ENCODE measurements at regions not wholly inside any gene's neighbourhood (a gene's known extent, or its start where the extent isn't known, plus 50 kb on each side); places are given as distances from the start of the nearest gene placed in this dataset.

- no peaks in the 10 kb centered on the region for H3K4me1 ChIP-seq (ENCODE audit: control insufficient read depth, insufficient read depth, low read length)
- DNase-seq (ENCODE audit: low read depth, low spot score), result no peak
- CTCF ChIA-PET, result no interaction called here
- in situ Hi-C loops (cut with HindIII; ENCODE audit: low pct_unique_long_range_greater_than_20kb, low sequenced_read_pairs) (no loop called here), intact Hi-C loops (cut with micrococcal nuclease; ENCODE audit: unreplicated experiment) (no loop called here)
- no TSS peak for BruUV-seq (replicated peaks)
- TF ChIP-seq TCF7L2 (IDR thresholded peaks at IDR 0.05; ENCODE audit: low read depth, low read length), result no peak
- TF ChIP-seq SIN3A (IDR thresholded peaks at IDR 0.05; ENCODE audit: borderline replicate concordance, insufficient read depth, low read depth, low read length), result no peak
- no peak for TF ChIP-seq REST (IDR thresholded peaks at IDR 0.05; ENCODE audit: insufficient read depth in 1 of 2, low read depth in 2 of 2, low read length in 1 of 2)
- TF ChIP-seq POLR2AphosphoS5 (IDR thresholded peaks at IDR 0.05; ENCODE audit: low read depth, low read length), result no peak
- no peak for TF ChIP-seq CTCF (IDR thresholded peaks at IDR 0.05)
- no peak for ATAC-seq
- H3K4me3 ChIP-seq (ENCODE audit: low read depth in 2 of 2, low read length in 2 of 2), result no peak overlapping the region
- no peak overlapping the region for H3K27ac ChIP-seq (ENCODE audit: low read length)
- H3K27me3 ChIP-seq (ENCODE audit: control insufficient read depth, insufficient read depth, low read length), result no peaks in the 10 kb centered on the region
- H3K9me3 ChIP-seq (ENCODE audit: control insufficient read depth, insufficient read depth, low read depth, low read length), result no peaks in the 10 kb centered on the region
- POLR2A ChIA-PET, result no interaction called here
- H3K36me3 ChIP-seq (ENCODE audit: control insufficient read depth, insufficient read depth, low read length), result no peaks in the 10 kb centered on the region
These were observed 538.1 kb upstream of the MAN1A1 start for GRCh38 chr6:119887666-119888065.

- TF ChIP-seq TCF7L2 (IDR thresholded peaks at IDR 0.05; ENCODE audit: low read depth, low read length) (no peak), POLR2AphosphoS5 (IDR thresholded peaks at IDR 0.05; ENCODE audit: low read depth, low read length) (no peak), REST (IDR thresholded peaks at IDR 0.05; ENCODE audit: insufficient read depth in 1 of 2, low read depth in 2 of 2, low read length in 1 of 2) (no peak), SIN3A (IDR thresholded peaks at IDR 0.05; ENCODE audit: borderline replicate concordance, insufficient read depth, low read depth, low read length) (no peak)
- Histone ChIP-seq H3K4me1 (ENCODE audit: control insufficient read depth, insufficient read depth, low read length) (no peaks in the 10 kb centered on the region), H3K27ac (ENCODE audit: low read length) (no peak overlapping the region), H3K9me3 (ENCODE audit: control insufficient read depth, insufficient read depth, low read depth, low read length) (no peaks in the 10 kb centered on the region), H3K36me3 (ENCODE audit: control insufficient read depth, insufficient read depth, low read length) (no peaks in the 10 kb centered on the region), H3K4me3 (ENCODE audit: low read depth in 2 of 2, low read length in 2 of 2) (no peak overlapping the region), H3K27me3 (ENCODE audit: control insufficient read depth, insufficient read depth, low read length) (no peaks in the 10 kb centered on the region)
- CTCF ChIA-PET, result no interaction called here
- POLR2A ChIA-PET, result no interaction called here
- intact Hi-C loops (cut with micrococcal nuclease; ENCODE audit: unreplicated experiment) (no loop called here), in situ Hi-C loops (cut with HindIII; ENCODE audit: low pct_unique_long_range_greater_than_20kb, low sequenced_read_pairs) (no loop called here)
- no peak for DNase-seq (ENCODE audit: low read depth, low spot score)
- BruUV-seq (replicated peaks), result no TSS peak
- ATAC-seq, result no peak
These were observed 531.9 kb upstream of the MAN1A1 start for GRCh38 chr6:119881416-119881815.
